ENCODE measurements at regions not wholly inside any gene's neighbourhood (a gene's known extent, or its start where the extent isn't known, plus 50 kb on each side); places are given as distances from the start of the nearest gene placed in this dataset.

- no peak overlapping the region for H3K4me3 ChIP-seq (replicated peaks; ENCODE audit: low read depth, low read length)
- DNase-seq (ENCODE audit: low read depth) = no peak
- no peak for TF ChIP-seq CTCF (IDR thresholded peaks at IDR 0.05; ENCODE audit: low read length, missing control alignments)
Measured at GRCh38 chr7:376306-377079, 86.5 kb downstream of the FOXL3 start.

- no peak for DNase-seq (ENCODE audit: low read depth)
- no peak for TF ChIP-seq CTCF (IDR thresholded peaks at IDR 0.05; ENCODE audit: low read length, missing control alignments)
Measured at GRCh38 chr7:377080-378040, 87.4 kb downstream of the FOXL3 start.

GRCh38 chr7:378041-378420 lies 88.1 kb downstream of the FOXL3 start:
- no peak overlapping the region for H3K4me3 ChIP-seq (replicated peaks; ENCODE audit: low read depth, low read length)
- no peak for TF ChIP-seq CTCF (IDR thresholded peaks at IDR 0.05; ENCODE audit: low read length, missing control alignments)
- DNase-seq (ENCODE audit: low read depth) = no peak

More at GRCh38 chr7:377080-378040, 87.4 kb downstream of the FOXL3 start:
- H3K4me3 ChIP-seq (replicated peaks; ENCODE audit: low read depth, low read length) = no peak overlapping the region

- no peak for TF ChIP-seq CTCF (IDR thresholded peaks at IDR 0.05; ENCODE audit: low read length, missing control alignments)
- no peak overlapping the region for H3K4me3 ChIP-seq (replicated peaks; ENCODE audit: low read depth, low read length)
- DNase-seq (ENCODE audit: low read depth) = no peak
Measured at GRCh38 chr7:378551-379455, 88.8 kb downstream of the FOXL3 start.

- no peak for TF ChIP-seq CTCF (IDR thresholded peaks at IDR 0.05; ENCODE audit: low read length, missing control alignments)
- DNase-seq (ENCODE audit: low read depth) = no peak
- H3K4me3 ChIP-seq (replicated peaks; ENCODE audit: low read depth, low read length) = no peak overlapping the region
Measured at GRCh38 chr7:379456-380138, 89.6 kb downstream of the FOXL3 start.

GRCh38 chr7:380139-380485 lies 90.1 kb downstream of the FOXL3 start:
- no peak overlapping the region for H3K4me3 ChIP-seq (replicated peaks; ENCODE audit: low read depth, low read length)
- DNase-seq (ENCODE audit: low read depth) = no peak
- no peak for TF ChIP-seq CTCF (IDR thresholded peaks at IDR 0.05; ENCODE audit: low read length, missing control alignments)

All from fibroblast of pulmonary artery (primary cell).